GM19023 (cell line): ENCODE measurements at regions not wholly inside any gene's neighbourhood (a gene's known extent, or its start where the extent isn't known, plus 50 kb on each side); places are given as distances from the start of the nearest gene placed in this dataset.
A peak's percentile ranks its signal among the peaks of the same experiment; 100 is the strongest.

Experiments
- ATAC-seq: cut with Tn5 transposase; IDR thresholded peaks from one replicate; pipeline ENCODE4 v1.9.1; 2021; ENCODE audit warnings: mild to moderate bottlenecking, moderate library complexity; ENCODE audit not compliant: unreplicated experiment

DNA sequence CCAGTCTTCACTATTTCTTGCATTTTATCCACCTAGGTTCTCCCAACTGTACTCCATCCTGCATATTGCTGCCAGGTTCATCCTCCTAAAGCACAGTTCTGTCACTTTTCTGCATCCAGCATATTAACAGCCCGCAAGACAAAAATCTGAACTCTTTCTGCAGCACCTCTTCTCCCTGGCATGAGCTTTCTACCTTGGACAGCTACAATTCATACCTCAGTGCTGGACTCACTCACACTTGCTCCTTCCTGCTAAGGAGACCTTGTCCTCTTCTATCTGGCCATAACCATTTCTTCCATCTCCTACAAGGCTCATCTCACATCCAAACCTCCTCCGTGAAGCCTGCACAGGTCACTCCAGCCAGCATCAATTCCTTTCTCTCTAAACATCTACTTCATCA is 170.1 kb upstream of the GRIP1 start:
- ATAC-seq, result no peak

- no peak for ATAC-seq
Observed at GRCh38 chr12:66851134-66851533, 172.3 kb upstream of the GRIP1 start.

- no peak for ATAC-seq
Observed at GRCh38 chr12:66852091-66852490, 173.2 kb upstream of the GRIP1 start.

DNA sequence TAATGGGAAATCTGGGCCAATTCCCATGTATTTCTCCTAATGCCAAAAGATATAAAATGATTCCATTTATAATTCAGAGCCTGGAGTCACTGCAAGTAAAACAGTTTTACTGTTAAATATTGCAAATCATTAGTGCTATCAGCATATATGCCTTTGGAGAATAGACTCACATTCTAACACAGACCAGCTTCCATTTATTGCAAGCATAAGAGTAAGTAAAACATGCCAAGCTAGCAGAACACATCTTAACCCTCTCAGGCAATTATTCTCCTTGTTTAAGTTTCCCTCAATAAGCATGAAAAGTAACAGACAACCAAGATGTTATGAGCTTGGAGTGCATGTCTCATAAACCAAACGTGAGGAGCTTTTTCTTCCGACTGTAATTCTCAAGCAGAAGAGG is 173.9 kb upstream of the GRIP1 start:
- ATAC-seq, result no peak

GRCh38 chr12:66859751-66860440 is 181.0 kb upstream of the GRIP1 start:
- ATAC-seq, result no peak

DNA sequence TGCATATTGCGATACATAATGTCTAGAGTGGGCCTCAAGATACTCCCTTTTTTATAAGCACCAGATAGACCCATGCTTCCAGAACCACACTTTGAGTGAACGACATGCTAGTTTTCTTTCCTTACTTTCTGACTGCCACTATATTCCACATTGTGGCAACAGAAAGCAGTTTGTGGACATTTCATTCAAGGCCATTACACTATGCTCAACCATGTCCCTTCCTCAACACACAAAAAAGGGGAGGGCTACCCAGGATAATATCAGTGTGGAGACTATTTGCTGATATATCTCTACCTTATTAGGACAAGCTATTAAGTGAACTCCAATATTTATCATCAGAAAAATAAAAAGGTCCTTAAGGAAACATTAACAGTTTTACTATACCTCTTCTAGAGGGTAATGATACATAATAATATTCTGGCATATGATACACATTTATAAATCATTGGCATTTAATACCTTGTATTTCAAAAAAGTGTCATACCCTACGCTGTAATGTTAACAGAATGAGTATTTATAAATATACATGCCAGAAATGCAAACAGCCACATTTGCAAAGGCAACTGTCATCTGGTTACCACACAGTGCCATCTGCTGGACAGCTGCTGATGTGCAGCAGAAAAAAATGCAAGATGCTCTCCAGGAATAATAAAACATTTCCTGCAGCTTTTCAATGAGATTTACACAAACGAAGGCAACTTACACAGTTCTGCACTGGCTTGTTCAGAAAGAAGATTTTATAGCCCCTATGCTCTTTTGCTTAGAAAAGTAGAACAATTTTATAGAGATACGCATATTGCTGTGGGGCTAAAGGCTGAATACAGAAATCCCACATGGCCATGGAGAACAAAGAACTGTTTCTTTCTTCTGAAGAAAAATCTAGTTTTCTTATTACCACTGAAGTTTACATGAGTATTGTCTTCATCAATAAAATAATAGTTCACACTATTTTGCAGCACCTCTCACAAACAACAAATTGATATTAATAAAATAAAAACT is 182.2 kb upstream of the GRIP1 start:
- no peak for ATAC-seq

DNA sequence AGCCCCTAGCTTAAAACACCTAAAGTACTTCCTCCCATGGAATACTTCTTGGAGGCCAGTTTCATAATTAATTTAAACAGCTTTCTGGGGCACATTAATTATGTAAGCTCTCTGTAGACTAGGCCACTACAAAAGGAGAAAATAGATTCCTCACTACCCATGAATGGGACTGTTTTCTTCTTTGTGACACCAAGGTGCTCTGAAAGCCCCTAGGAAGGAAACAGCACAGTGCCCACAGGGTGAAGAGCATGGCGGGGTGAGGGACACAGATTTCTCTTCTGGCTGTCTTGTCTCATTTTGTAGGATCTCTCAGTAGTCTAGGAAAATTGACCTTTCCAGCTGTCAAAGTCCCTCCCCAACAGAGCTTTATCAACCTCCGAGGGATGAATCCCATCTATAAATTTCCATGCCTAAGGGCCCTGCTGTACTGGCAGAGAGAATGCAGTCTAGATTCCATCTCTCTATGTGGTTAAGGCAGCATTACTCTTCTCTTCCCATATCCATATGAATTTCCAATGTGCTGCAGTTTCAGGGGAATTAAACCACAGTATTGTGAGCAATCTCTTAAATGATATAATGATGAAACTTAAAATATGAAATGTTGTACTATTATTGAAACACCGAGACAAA is 183.6 kb upstream of the GRIP1 start:
- ATAC-seq, result no peak

- no peak for ATAC-seq
Observed at GRCh38 chr12:66863276-66863675, 184.4 kb upstream of the GRIP1 start.

- ATAC-seq, result no peak
Observed at GRCh38 chr12:66877925-66878324, 199.0 kb upstream of the GRIP1 start.

DNA sequence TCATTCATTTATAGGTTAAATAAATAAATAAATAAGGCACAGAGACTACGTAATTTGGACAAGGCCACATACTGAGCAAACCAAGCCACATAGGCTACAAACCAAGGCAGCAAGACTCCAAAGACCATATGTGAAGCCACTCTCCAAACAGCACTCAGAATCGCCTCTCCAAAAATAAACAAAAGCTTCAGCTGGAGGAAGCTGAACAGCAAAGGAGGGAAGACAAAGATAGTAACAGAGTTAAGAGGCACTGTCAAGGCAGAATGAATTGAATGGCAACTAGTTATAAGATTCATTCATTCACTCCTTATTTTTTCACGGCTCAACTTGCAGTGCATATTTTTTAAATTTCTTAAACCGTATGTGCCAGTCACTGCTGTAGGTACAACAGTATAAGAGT is 200.5 kb upstream of the GRIP1 start:
- ATAC-seq, result no peak

GRCh38 chr12:66881386-66881785 is 202.5 kb upstream of the GRIP1 start:
- no peak for ATAC-seq

- ATAC-seq, result no peak
Observed at GRCh38 chr12:66884091-66884490, 205.2 kb upstream of the GRIP1 start.

DNA sequence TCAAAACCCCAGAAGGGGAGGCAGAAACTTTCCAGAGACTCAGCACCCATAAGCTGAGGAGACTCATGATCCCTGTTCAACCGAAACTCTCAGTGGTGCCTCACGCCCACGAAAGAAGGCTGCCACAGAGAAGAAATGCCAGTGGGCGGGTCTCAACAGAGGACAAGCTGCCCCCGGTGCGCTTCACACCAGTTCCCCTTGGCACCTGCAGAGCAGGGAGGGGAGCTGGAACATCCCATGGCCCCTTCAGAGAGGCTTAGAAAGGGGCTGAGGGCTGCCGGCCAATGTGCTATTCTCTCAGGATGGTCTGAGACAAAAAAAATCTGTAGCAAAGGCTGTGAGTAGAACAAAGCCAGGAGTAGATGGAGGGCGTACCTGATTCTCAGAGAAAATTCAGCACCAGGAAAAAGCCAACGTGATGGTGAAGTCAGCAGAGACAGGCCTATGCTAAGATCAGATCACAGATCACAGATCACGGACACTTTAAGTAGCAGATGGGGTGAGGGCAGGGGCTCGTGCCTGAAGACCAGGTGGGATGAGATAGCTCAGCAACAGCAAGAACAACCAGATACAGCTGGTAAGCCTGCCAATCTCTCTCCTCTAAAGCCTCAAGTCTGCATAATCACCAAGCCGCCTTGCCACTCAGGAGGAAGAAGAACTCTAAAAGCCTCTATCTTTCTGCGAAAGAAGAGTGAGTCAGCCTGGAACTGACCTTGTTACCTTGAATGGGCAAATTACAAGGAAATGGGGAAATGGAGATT is 206.4 kb upstream of the GRIP1 start:
- ATAC-seq, result no peak

DNA sequence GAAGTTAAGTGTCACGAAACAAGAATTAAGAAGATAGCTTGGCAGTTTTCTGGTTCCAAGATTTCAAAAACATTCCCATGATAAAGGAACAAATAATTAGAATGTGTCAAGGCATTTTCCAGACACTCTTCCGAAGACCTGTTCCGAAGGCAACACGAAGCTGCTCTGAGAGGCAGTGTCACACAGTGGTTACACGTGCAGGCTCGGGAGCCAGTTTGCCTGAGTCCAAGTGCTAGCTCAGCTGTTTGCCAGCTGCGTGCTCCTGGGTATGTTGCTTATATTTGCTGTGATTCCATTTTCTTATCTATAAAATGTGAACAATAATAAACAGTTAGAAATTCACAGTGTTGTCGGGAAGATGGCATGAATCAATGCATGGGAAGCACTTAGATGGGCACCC is 217.9 kb upstream of the GRIP1 start:
- ATAC-seq, result no peak

DNA sequence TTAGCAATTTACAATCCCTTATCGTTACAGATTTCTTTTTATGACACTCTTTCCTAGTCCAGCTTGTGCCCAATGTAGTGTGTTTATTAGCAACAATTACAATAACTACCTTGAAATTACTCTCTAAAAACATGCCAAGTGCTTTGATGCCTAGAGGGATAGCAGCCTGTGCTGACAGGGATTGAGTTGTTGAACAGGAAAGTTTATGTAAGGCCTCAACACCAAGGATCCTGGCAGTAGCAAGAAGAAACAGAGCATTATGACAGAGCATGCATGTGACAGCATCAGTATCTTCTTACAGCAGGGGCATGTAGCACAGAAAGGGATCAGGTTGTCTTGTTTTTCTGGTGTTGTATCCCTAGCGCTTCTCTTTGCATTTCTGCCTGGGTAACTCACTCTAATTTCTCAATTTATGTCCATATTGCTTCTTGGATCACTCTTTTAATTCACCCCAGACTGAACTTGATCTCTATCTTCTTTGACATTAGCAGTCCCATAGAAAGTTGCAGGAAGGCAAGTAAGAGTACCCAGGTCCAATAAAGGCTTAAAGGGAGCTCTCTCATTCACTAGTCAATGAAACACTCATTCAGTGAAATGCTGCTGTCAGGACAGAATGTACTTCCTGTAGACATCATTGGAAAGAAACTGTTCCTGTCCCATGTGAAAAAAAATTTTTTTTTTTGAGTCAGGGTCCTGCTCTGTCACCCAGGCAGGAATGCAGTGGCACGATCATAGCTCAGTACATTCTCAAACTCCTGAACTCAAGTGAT is 220.0 kb upstream of the GRIP1 start:
- ATAC-seq, result no peak

- ATAC-seq, result no peak
Observed at GRCh38 chr12:66899588-66899987, 220.7 kb upstream of the GRIP1 start.

DNA sequence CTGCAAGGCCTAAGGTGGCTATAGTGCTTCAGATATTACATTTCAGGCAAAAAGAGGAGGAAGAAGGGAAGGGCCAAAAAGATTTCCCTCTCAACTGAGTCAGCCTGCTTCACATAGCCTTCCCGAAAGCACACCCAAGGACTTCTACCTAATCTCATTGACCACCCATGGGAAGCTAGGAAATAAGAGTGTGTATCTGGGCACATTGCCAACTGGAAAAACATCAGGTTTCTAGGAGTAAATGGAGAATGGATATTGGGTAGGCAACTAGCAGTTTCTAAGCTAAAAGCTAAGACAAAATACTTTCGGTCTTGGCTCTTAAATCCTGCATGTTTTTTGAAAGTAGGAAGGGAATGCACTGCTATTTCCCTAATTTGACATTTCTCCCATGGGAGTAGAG is 221.7 kb upstream of the GRIP1 start:
- ATAC-seq, result no peak

DNA sequence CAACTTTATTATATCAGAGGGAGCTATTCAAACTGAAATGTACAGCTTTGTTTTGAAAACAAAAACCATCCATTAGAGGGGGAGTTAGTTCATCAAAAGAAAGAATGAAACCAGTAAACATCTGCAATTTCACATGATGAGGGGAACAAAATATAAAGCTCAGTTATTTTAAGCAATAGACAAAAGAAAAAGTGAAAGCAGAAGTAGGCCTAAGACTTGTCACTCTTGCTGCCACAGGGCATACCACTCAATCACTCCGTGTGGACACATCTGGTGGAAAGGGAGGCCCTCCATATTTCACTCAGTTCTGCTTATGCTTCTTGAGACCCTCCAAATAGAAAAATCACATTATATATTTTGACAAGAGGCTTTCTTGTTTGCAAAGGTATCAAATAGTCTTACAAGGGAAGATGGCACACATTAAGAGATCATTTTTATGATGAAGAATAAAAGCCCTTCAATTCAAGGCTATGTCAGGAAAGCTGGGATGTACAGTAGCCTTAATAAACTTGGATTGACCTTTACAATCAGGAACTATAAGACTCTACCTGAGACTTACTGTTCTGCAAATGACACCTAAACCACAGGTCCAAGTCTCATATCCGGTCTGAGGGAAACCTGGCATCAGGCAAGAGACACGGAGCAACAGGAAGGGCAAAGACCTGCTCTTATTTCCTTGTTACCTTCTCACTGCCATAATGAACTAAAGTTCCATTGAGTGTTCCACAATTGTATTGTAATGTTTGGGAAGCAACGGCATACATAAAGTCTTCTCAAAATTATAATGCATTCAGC is 222.5 kb upstream of the GRIP1 start:
- ATAC-seq, result peak; percentile 89

DNA sequence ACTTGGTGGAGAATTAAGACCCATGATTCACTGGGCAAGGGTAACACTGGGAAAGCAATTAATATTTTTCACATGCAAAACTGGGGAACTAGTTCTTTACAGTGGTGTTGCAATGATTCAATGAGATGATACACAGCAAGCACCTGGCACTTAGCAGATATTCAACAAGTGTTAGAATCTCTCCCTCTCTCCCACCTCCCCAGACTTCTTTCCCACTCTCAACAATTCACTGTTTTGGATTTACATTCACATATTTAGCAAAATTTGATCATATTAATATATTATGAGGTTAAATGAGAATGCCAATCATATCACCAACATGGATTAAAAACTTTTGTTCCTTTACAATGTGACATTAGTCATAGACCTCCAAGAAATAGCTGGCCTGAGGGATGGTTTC is 223.1 kb upstream of the GRIP1 start:
- no peak for ATAC-seq
